Adrenal gland (tissue), 9 donors: ENCODE measurements at regions not wholly inside any gene's neighbourhood (a gene's known extent, or its start where the extent isn't known, plus 50 kb on each side); places are given as distances from the start of the nearest gene placed in this dataset.

ENCODE experiments used
- DNase-seq, 7 donors: peaks; one replicate each; pipeline ENCODE4 v3.0.0-alpha.2; 2019 to 2020
- H3K27ac ChIP-seq, 5 donors: fragments of 200-600 bp; sonication (generic) in 4 of 5; 1 replicate in 3 of 5; 2 replicates in 2 of 5; pipeline versions ENCODE4 v1.5.1 to v1.8.0; 2016 to 2020; ENCODE audit warnings: mild to moderate bottlenecking in 1 of 5
- H3K27me3 ChIP-seq: fragments of 200-600 bp; 2 replicates; pipeline ENCODE4 v1.8.0; 2021
- H3K36me3 ChIP-seq, 2 donors: fragments of 200-600 bp; replicated peaks in 1 of 2; 1 replicate in 1 of 2; 2 replicates in 1 of 2; pipeline versions ENCODE4 v1.5.1 to v1.8.0; 2018 to 2022
- H3K4me1 ChIP-seq, 2 donors: fragments of 200-600 bp; replicated peaks in 1 of 2; 1 replicate in 1 of 2; 2 replicates in 1 of 2; pipeline versions ENCODE4 v1.5.1 to v1.8.0; 2018 to 2021
- H3K4me3 ChIP-seq, 4 donors: fragments of 200-600 bp; sonication (generic) in 3 of 4; one replicate each; pipeline ENCODE4 v1.5.1; 2016 to 2018
- H3K9me3 ChIP-seq, 3 donors: fragments of 200-600 bp; sonication (generic) in 1 of 3; replicated peaks in 1 of 3; 1 replicate in 2 of 3; 2 replicates in 1 of 3; pipeline versions ENCODE4 v1.5.1 to v1.8.0; 2016 to 2021
- CTCF ChIP-seq, 6 experiments: fragments of 450-650 bp in 4 of 6; fragments of 200-600 bp in 2 of 6; sonication (generic) in 1 of 6; IDR thresholded peaks; 1 replicate in 5 of 6; 2 replicates in 1 of 6; pipeline versions ENCODE4 v1.5.1 to v1.8.0; 2016 to 2021; ENCODE audit warnings: antibody characterized with exemption in 6 of 6, mild to moderate bottlenecking in 2 of 6, moderate library complexity in 1 of 6
- POLR2A ChIP-seq, 2 donors: fragments of 450-650 bp; IDR thresholded peaks; one replicate each; pipeline ENCODE4 v1.6.1; 2017; ENCODE audit warnings: antibody characterized with exemption in 2 of 2, mild to moderate bottlenecking in 2 of 2, moderate library complexity in 1 of 2
- WGBS, 4 donors: extraction: QIAGEN DNeasy Blood & Tissue Kit in 2 of 4; methylation state at CpG; one replicate each; pipeline versions ENCODE4 v1.1.5 to v1.1.7; 2013 to 2017; 5-methylcytosine and 5-hydroxymethylcytosine counted together
- intact Hi-C, 2 donors: fragments of 100-400 bp; cut with DNase I; formaldehyde crosslinking; loops; one replicate each; pipeline versions ENCODE4 v1.14.1 to v1.15.0; 2022 to 2023
- donor health status: healthy with polysubstance abuse.
- donor health status: Bipolar disorder and iron deficiency.
- donor health status: DM: yes; HTN: yes; CAD: no.
- donor health status: DM: no; HTN: no; CAD: no.
- donor health status: DM: no; HTN: no; CAD: no.

- Histone ChIP-seq H3K27me3 (no peaks in the 10 kb centered on the region), H3K4me1 (peaks cover 6 to 32% of the 10 kb centered on the region in 2 donors), H3K36me3 (no peaks in the 10 kb centered on the region), H3K4me3 (no peak overlapping the region), H3K27ac (peak overlapping the region in 4 of 5 donors; percentile 24 to 89 (median 67)), H3K9me3 (no peaks in the 10 kb centered on the region)
- intact Hi-C loops: loop anchor here in 1 of 2 donors (5.0 kb wide), 1 partner anchor 51 kb away; no protein-coding TSS in a partner anchor
- WGBS, 4 donors: 73 to 82% (median 75%) methylated on average over 10 to 12 of the region's 12 CpGs
- TF ChIP-seq POLR2A (IDR thresholded peaks at IDR 0.05): no peak
- DNase-seq: peak; percentile 16 to 73 (median 48)
These were observed 63.5 kb upstream of the KLF13 start for GRCh38 chr15:31262901-31263671.

- 51 to 67% (median 57%) methylated on average over 11 to 24 of the region's 24 CpGs for WGBS, 4 donors
- TF ChIP-seq CTCF (IDR thresholded peaks at IDR 0.05): no peak
- TF ChIP-seq POLR2A (IDR thresholded peaks at IDR 0.05): no peak
These were observed 62.7 kb upstream of the KLF13 start for GRCh38 chr15:31263751-31264558.

GRCh38 chr15:31264559-31265089 is 62.0 kb upstream of the KLF13 start:
- intact Hi-C loops: loop anchor here in 1 of 2 donors (5.0 kb wide), 1 partner anchor 52 kb away; no protein-coding TSS in a partner anchor
- peak in 4 of 7 donors; percentile 5 to 27 (median 10) for DNase-seq
- Histone ChIP-seq H3K4me1 (peaks cover 6 to 32% of the 10 kb centered on the region in 2 donors), H3K36me3 (no peaks in the 10 kb centered on the region), H3K4me3 (no peak overlapping the region), H3K27ac (peak overlapping the region in 3 of 5 donors; percentile 30 to 89 (median 74)), H3K9me3 (no peaks in the 10 kb centered on the region), H3K27me3 (no peaks in the 10 kb centered on the region)
- WGBS, 4 donors: 72 to 84% (median 77%) methylated on average over 5 to 6 of the region's 6 CpGs
- TF ChIP-seq POLR2A (IDR thresholded peaks at IDR 0.05) (no peak), CTCF (IDR thresholded peaks at IDR 0.05) (no peak)

More at GRCh38 chr15:31263751-31264558, 62.7 kb upstream of the KLF13 start:
- H3K4me3 ChIP-seq: no peak overlapping the region
- peak; percentile 45 to 85 (median 67) for DNase-seq
- H3K36me3 ChIP-seq: no peaks in the 10 kb centered on the region
- H3K9me3 ChIP-seq: no peaks in the 10 kb centered on the region
- intact Hi-C loops: loop anchor here in 1 of 2 donors (5.0 kb wide), 1 partner anchor 52 kb away; no protein-coding TSS in a partner anchor
- H3K4me1 ChIP-seq: peaks cover 6 to 32% of the 10 kb centered on the region in 2 donors
- no peaks in the 10 kb centered on the region for H3K27me3 ChIP-seq
- peak overlapping the region in 4 of 5 donors; percentile 24 to 89 (median 67) for H3K27ac ChIP-seq

- Histone ChIP-seq H3K4me3 (no peak overlapping the region), H3K9me3 (no peaks in the 10 kb centered on the region), H3K27me3 (no peaks in the 10 kb centered on the region), H3K4me1 (peaks cover 6 to 32% of the 10 kb centered on the region in 2 donors), H3K27ac (peak overlapping the region in 2 of 5 donors; percentile 38 to 89), H3K36me3 (no peaks in the 10 kb centered on the region)
- WGBS, 4 donors: 68 to 79% (median 78%) methylated on average over 13 to 21 of the region's 21 CpGs
- no peak for TF ChIP-seq CTCF (IDR thresholded peaks at IDR 0.05)
- no peak for TF ChIP-seq POLR2A (IDR thresholded peaks at IDR 0.05)
- intact Hi-C loops: no loop called here
- DNase-seq: peak in 6 of 7 donors; percentile 11 to 48 (median 17)
These were observed 61.4 kb upstream of the KLF13 start for GRCh38 chr15:31265090-31265870.
